M059J (cell line): ENCODE measurements at regions not wholly inside any gene's neighbourhood (a gene's known extent, or its start where the extent isn't known, plus 50 kb on each side); places are given as distances from the start of the nearest gene placed in this dataset.
"Not testable (repeated sequence)": the region's sequence is repeated elsewhere in the genome, so short reads cannot be mapped to it uniquely, and the experiment has no call there.

ENCODE experiments used
- DNase-seq: peaks from one replicate; pipeline ENCODE4 v3.0.0-alpha.2; 2012; ENCODE audit warnings: low read depth

DNA sequence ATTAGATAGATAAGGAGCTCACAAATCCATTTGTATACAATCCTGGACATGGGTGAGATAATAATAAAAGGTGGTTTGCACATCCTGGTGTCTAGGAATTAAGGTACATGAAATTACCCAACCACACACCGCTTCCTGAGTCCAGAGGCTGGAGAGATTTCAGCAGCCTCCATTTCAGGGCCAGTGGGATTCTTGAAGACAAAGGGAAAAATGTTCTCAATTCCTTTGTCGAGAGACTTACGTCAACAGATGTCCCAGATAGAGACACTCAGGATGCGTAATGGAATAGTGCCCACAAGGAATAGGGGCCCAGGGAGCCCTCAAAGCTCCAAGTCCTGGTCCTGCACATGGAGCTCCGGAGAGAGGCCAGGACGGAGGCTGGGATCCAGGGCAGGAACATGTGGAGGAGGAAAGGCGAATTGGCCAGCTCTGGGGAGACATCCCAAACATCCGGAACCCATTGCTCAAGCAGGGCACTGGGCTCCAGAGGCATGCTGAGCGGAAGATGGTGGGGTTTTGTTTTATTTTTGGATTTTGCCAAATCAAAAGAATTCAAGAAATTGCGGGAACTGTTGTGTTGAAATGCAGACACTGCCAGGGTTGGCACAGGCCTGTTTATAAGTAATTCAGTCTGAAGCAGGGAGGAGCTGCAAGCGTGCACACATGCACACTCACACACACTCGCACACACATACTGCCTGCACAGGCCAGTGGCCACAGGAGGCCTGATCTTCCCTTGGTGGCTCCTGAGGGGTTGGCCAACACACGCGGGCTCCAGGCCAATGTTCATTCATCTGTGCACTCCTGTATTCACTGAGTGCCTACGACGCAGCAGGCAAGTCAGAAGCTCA is 97.2 kb downstream of the NOG start:
- no peak for DNase-seq

- DNase-seq, result no peak
Observed at GRCh38 chr17:56694825-56695224, 101.3 kb downstream of the NOG start.

GRCh38 chr17:56697190-56697589 is 103.7 kb downstream of the NOG start:
- no peak for DNase-seq

- peak; percentile 100 for DNase-seq
Observed at GRCh38 chr17:56699186-56699894, 105.8 kb downstream of the NOG start.

DNA sequence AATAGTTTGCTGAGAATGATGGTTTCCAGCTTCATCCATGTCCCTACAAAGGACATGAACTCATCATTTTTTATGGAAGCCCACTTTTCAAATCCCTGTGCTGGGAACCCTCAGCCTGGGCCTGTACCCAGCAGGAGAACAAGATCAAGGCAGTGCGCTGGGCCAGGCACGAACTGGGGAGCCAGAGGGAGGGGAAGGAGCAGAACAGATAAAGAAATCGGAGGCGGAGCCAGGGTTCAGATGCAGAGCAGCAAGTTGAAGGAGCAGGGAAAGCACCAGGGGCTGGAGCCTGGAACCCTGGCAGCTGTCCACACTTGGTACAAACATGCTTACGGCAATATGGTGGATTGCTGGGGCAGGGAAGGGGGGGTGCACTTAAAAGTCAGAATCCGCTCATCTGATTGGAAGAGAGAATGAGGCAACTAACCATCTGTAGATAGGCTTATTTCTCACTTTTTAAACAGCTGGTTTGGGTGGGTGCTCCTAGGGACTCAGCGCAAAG is 107.5 kb downstream of the NOG start:
- DNase-seq, result no peak

DNA sequence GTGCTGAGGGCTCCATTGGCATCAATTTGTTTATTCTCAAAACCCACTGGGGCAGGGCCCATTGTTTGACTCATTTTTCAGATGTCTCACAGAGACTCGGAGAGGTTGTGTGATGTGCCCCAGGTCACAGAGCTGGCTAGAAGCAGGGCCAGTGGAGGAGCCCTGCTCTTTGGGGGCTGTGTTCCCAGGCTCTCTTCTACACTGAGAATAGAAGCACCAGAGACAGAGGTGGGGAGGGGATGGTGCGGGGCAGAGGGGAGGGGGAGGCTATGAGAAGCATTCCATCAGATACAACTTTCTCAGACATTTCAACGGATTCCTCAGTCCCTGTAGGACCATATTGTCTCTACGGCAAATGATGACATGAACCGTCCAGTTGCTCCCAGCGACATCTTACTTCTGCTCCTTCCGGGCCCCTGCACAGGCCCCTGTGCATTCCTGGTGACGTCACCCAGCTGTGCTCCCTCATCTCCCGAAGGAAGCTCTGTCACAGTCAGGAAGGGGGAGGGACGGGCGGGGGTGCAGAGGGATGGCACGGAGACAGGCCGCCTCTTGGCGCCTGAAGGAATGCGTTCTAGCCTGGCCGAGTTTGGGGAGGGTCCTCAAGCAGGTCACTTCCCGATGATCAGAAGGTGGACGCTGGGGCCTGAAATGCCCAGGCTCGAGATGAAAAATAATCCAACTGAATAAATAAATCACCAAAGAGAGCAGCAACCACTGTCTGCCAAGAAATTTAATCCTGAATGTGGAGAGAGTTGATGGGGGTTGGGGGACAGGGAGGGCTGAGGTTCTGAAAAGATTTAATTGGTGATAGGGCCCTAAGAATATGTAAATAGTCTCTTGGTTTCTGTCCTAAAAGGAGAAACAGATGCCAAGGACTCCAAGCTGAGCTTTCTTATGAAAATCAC is 114.1 kb downstream of the NOG start:
- DNase-seq, result no peak

GRCh38 chr17:56708220-56708558 is 114.7 kb downstream of the NOG start:
- peak; percentile 12 for DNase-seq

- no peak for DNase-seq
Observed at GRCh38 chr17:56708670-56709410, 115.3 kb downstream of the NOG start.

DNA sequence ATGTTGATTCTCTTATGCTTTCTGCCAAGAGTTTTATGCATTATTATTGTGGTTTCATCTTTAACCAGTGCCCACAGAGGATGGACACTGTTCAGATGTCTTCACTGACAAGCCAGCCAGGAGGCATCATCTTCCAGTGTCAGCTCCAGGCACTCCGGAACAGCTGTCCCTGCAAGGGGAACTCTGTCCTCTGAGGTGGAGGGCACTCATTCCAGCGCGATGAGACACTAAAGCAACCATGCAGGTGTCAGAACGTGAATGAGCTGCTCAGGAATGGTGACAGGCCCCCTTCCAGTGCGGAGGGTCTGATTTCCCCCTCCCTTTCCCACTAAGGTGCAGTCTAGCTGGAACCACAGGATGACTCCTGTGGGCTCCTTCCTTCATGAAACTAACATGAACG is 117.5 kb downstream of the NOG start:
- DNase-seq, result no peak

DNA sequence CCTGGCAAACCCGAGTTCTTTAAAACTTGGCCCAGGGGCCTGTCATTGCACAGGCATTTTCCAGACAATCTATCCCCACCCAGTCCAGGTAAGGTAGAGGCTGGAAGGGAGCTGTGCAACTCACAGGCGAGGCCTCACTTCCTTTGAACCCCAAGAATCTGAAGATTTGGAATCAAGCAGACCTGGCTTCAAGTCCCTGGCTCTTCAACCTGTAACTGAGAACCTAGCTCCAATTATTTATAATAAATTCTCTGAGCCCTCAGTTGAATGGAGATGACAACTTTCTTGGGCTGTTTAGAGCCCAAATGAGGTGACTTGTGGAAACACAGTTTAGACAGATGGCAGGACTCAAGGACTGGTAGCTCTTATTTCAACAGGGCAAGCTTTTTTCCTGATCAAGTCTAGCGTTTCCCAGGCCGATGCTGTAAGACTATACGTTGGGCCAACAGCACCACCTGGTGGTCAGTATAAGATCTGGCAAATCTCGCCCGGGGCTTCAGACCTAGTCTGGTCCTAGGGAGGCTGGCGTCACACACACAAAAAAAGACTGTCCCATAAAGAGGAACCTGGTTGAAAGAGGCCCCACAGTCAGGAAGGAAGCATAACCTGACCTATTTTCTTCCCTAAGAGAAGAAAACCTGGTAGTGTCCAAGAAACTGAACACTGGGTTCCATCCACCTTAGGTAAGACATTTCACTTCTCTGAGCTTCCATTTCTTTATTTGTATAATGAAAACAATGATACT is 117.9 kb downstream of the C17orf67 start:
- peak; percentile 77 for DNase-seq

GRCh38 chr17:56717471-56717870 is 116.2 kb downstream of the C17orf67 start:
- DNase-seq, result no peak

DNA sequence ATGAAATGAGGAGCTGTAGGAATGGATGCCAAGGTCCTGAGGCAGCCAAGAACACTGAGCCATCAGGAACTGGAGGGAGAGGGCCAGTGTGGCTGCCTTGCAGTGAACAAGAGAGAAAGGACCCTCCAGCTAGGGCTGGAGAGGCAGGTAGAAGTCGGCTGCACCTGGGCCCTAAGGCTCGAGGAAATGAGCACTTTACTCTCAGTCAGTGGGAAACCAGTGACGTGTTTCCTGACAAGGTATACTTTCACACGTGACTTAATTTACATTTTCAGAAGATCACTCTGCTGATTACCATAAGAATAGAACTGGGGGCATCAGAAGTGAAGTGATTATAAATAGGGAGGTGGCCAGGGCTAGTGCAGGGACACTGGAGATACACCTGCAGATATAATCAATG is 115.2 kb downstream of the C17orf67 start:
- no peak for DNase-seq

GRCh38 chr17:56723421-56723820 is 110.3 kb downstream of the C17orf67 start:
- DNase-seq, result no peak

DNA sequence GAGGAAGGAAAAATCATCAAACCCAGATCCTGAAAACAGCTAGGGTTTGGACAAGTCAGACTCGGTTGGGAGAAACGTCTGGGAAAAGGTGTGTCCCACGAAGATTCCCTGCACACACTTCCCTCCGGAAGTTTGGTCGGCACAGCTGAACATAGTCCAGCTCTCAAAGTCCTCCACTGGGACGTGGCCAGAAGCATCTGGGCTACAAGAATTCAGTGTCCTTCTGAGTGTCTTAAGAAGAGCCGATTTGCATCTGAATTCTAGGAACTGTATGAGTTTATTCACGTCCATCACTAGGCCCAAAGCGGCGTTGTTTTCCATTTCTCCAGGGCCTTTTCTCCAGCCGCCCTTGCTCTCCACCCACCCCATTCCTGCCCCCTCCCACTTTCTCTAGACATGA is 109.1 kb downstream of the C17orf67 start:
- no peak for DNase-seq

GRCh38 chr17:56725144-56725543 is 108.6 kb downstream of the C17orf67 start:
- no peak for DNase-seq

DNA sequence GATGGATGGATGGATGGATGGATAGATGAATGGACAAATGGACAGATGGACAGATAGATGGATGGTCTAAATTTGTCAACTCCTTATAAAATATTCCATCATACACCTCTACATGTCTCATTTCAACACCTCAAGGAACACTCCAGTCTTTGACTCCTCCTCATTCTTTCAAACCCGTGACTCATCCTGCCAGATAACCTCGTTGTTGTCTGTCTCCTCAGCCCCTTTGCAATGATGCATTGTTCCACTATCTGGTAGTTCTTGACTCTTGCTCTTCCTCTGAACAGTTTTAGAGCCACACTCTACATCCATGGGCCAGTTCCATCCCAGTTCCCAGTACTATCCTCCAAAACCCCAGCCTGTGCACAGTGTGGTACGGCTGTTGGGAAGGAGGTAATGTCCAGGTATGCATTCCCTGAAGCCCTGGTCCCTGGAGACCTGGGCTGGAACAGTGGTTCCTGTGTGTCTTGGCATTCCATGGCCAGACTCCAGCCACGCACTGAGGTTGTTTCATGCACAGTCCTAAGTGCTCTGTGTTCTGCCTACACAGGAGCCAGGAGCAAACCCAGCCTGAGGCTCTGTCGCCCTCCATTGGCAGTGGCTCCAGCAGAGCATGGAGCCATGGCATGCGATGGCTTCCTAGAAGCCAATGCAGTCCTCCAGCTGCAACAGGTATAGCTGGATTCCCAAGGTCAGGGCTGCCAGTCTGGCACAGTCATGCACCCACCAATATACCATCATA is 105.7 kb downstream of the C17orf67 start:
- no peak for DNase-seq

DNA sequence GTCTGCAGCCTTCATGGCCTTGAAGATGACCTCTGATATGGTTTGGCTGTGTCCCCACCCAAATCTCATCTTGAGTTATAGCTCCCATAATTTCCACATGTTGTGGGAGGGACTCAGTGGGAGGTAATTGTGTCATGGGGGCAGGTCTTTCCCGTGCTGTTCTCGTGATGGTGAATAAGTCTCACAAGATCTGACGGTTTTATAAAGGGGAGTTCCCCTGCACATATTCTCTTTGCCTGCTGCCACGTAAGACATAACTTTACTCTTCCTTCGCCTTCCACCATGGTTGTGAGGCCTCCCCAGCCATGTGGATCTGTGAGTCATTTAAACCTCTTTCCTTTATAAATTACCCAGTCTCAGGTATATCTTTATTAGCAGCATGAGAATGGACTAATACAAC is 102.6 kb downstream of the C17orf67 start:
- DNase-seq, result not testable (repeated sequence)

GRCh38 chr17:56733833-56734232 is 99.9 kb downstream of the C17orf67 start:
- DNase-seq, result no peak

- DNase-seq, result no peak
Observed at GRCh38 chr17:56735842-56736241, 97.9 kb downstream of the C17orf67 start.
